HG03139 (cell line): ENCODE measurements at regions not wholly inside any gene's neighbourhood (a gene's known extent, or its start where the extent isn't known, plus 50 kb on each side); places are given as distances from the start of the nearest gene placed in this dataset.
"Not testable (repeated sequence)": the region's sequence is repeated elsewhere in the genome, so short reads cannot be mapped to it uniquely, and the experiment has no call there.

Experiments
- ATAC-seq: cut with Tn5 transposase; IDR thresholded peaks from one replicate; pipeline ENCODE4 v1.9.1; 2021; ENCODE audit not compliant: unreplicated experiment

DNA sequence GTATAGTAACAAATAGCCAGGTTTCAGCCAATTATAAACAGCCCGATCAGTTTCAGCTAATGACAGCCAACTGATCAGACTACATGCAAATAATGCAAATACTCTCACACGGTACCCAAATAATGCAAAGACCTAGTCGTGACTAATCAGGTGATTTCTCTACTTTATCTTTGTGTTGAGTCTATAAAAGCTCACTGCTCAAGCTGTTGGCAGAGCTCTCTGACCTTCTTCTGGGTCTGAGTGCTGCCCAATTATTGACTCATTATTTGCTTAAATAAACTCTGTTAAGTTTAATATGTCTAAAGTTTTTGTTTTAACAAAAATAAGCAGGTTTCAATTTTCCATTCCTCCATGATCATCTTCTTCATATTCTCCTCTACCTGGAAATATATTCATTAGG is 1971.7 kb downstream of the SUCLG1 start:
- ATAC-seq = no peak

DNA sequence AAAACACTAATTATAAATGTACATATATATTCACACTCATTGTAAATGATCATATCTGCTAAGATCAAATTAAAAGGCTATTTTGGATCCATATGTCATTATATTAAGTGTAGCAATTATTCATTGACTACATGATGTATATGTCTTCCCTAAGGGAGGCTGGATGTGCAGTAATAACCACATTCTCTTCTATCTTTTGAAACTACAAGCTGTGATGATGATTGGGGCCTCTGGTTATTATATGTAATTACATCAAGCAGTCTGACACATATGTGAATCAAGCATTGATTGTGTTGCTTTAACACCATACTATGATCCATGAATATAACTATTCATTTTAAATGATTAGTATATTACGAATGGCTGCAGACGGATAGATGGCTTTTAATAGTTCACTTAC is 1973.4 kb downstream of the SUCLG1 start:
- no peak for ATAC-seq

GRCh38 chr2:82481207-82481606 is 1977.9 kb downstream of the SUCLG1 start:
- ATAC-seq = no peak

DNA sequence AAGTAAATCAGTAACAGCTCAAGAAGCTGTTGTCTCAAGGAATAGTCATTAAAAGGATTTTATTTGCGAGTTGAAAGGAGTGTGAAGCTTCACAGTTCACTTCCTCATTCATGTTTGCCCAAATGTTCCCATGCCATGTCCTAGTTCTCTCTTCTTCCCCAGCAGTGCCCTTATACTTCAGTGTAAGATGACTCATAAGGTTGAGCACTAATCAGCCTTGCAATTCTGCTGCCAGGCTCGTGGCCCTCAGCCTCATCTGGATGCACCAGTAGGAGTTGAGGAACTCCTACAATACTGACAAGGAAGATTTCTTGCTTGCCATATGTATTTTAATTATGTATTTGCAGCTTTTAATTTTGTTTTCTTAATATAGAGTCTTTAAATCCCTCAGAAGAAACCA is 1980.4 kb downstream of the SUCLG1 start:
- no peak for ATAC-seq

- ATAC-seq = no peak
Observed at GRCh38 chr2:82476094-82476493, 1983.0 kb downstream of the SUCLG1 start.

GRCh38 chr2:82428251-82428650 is 2030.8 kb downstream of the SUCLG1 start:
- ATAC-seq = no peak

- ATAC-seq = no peak
Observed at GRCh38 chr2:82412021-82412420, 2047.1 kb downstream of the SUCLG1 start.

GRCh38 chr2:82411071-82411470 is 2048.0 kb downstream of the SUCLG1 start:
- ATAC-seq = no peak

DNA sequence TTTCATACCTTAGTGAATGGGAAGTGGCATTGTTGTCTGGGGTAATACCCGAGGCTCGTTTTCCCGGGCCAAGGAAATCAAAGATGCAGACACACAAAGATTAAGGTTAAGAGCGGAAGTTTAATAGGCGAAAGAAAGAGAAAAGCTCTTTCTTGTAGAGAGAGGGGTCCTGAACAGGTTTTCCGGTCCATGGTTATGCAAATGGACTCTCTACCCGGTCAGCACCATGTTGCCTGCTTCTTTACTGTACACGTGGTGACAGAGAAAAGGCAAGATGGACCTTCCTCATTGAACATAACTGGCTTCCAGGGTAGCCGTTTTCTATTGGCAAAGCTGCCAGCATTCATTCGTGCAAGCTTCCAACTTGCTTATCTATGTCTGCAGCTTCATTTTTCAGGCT is 2063.5 kb downstream of the SUCLG1 start:
- ATAC-seq = no peak

- no peak for ATAC-seq
Observed at GRCh38 chr2:82391386-82391785, 2067.7 kb downstream of the SUCLG1 start.

DNA sequence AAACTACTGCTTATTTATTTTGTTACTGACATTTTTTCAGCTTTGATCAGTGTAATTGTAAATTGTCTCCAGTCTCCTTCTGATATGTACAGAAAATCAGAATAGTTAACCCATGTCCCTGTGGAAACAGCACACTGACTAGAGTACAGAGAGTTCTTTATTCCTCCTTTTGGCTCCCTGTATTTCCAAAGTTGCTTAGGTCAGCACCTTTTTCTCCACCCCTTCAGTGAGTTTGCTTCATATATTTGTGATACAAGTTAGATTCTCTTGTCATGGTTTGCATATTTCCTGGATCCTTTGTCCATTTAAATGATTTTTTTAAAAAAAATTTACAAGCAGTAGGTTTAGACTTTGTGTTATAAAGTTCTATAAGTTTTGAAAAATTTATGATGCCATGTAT is 2051.1 kb upstream of the LRRTM1 start:
- ATAC-seq = no peak

DNA sequence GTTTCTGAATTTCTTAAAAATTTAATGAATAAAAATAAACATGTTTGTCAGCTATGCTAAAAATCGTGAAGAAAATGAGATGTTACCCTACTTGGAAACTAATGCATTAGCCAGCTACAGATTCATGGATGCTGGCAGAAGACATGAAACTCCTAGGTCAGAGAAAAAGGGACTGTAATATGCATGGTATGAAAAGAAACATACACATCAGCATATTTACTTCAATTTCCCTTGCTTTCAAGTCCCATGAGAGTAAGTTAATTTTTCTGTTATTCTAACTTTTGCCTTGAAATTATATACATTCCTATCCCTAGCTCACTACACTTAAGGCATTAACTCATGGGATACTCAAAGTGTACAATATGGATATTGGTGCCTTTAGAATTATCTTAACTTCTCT is 2041.4 kb upstream of the LRRTM1 start:
- no peak for ATAC-seq

GRCh38 chr2:82344670-82345069 is 2040.1 kb upstream of the LRRTM1 start:
- ATAC-seq = no peak

DNA sequence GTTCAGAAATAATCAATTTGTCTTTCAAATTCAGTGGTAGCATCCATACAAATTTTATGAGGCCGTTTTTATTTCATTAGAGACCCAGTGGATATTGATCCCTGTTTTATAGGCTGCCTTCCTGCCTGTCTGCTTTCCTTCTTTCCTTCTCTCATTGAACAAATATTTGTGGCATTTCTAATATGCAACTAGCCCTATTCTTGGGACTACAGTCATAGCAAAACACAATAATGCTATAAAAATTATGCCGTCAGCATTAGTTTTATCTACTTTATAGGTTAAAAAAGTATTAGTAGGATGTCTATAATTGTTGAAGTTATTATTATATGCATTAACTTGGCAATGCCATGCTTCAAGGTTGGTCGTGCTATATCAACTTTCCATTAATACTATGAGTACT is 2037.8 kb upstream of the LRRTM1 start:
- ATAC-seq = no peak

- no peak for ATAC-seq
Observed at GRCh38 chr2:82340578-82341053, 2036.1 kb upstream of the LRRTM1 start.

DNA sequence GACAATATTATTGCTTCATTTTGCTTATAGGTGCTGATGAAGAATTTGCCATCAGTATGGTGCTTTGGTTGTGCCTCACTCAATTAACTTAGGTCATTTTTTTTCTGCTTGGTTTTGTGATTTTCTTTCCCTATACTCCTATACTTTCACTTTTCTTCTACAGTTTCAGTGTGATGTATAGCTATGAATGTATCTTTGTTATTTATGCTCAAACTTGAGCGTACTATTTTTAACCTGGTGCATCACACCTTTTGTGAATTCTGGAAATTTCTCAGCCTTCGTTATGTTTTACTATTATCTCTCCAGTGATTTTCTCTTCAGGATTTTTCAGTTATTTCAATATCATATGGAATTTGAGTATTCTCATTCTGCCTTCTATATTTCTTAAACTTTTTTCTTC is 2035.3 kb upstream of the LRRTM1 start:
- ATAC-seq = no peak

GRCh38 chr2:82333697-82334096 is 2029.1 kb upstream of the LRRTM1 start:
- ATAC-seq = no peak

DNA sequence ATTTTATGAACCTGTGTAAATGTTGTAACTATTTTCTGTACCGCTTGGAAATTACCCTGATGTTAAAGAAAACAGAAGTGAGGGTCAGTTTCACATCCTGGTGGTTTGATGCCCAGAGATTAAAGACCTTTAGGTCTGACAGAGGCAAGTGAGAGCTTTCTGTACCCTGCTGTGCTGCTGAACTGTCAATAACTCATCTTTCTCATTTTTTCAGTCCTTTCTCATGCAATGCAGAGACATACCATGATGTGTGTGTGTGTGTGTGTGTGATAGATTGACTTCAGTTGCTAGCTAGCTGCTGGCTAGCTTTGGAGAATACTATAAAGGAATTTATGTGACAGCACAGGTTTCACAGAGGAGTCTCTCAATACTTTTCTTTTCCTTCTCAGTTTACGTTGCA is 2025.6 kb upstream of the LRRTM1 start:
- ATAC-seq = no peak

DNA sequence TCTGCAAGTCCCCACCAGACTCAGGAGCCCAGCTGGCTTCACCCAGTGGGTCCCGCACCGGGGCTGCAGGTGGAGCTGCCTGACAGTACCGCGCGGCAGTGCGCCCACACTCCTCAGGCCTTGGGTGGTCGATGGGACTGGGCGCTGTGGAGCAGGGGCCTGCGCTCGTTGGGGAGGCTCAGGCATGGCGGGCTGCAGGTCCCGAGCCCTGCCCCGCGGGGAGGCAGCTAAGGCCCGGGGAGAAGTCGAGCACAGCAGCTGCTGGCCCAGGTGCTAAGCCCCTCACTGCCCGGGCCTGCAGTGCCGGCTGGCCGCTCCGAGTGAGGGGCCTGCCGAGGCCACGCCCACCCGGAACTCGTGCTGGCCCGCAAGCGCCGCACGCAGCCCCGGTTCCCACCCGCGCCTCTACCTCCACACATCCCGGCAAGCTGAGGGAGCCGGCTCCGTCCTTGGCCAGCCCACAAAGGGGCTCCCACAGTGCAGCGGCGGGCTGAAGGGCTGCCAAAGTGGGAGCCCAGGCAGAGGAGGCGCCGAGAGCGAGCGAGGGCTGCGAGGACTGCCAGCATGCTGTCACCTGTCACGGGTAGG is 2021.7 kb upstream of the LRRTM1 start:
- ATAC-seq = not testable (repeated sequence)

GRCh38 chr2:82320296-82320695 is 2015.7 kb upstream of the LRRTM1 start:
- ATAC-seq = no peak

GRCh38 chr2:82317012-82317411 is 2012.5 kb upstream of the LRRTM1 start:
- ATAC-seq = no peak

GRCh38 chr2:82316586-82316985 is 2012.0 kb upstream of the LRRTM1 start:
- ATAC-seq = no peak

DNA sequence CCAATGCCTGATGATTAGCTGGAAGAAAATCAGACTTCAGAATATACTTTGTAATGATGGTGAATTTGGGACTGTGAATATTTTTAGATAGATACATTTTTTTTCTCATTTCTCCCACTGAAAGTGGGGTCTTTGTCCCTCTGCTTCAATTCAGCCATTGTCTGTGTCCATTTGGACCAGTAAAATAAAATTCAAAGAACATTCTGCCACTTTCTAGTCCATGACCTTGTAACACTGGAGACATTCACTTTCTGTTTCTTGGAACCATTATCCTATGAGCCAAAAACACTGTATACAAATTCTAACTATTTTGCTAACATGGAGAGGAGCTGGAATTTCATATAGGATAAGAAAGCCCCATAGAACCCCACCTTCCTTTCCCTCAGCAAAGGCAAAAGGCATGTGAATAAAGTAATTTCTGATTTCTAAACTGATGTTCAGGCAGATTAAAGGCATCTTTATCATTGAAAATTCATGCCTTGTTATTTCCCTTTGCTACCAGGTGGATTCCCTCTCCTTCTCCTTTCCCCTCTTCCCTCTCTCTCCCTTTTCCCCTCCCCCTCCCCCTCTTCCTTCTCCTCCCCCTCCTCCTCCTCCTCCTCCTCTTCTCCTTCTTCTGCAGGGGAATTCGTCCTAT is 2010.4 kb upstream of the LRRTM1 start:
- no peak for ATAC-seq
